ENCODE measurements at regions not wholly inside any gene's neighbourhood (a gene's known extent, or its start where the extent isn't known, plus 50 kb on each side); places are given as distances from the start of the nearest gene placed in this dataset.

- no peak for DNase-seq (ENCODE audit: low spot score)
Observed at GRCh38 chr6:146903451-146903850, 300.8 kb upstream of the STXBP5 start.

- DNase-seq (ENCODE audit: low spot score) = no peak
Observed at GRCh38 chr6:146904596-146904995, 299.6 kb upstream of the STXBP5 start.

GRCh38 chr6:146905181-146905704, 299.0 kb upstream of the STXBP5 start:
- DNase-seq (ENCODE audit: low spot score) = no peak

GRCh38 chr6:146908786-146909185, 295.4 kb upstream of the STXBP5 start:
- DNase-seq (ENCODE audit: low spot score) = no peak

GRCh38 chr6:146909376-146909775, 294.8 kb upstream of the STXBP5 start:
- no peak for DNase-seq (ENCODE audit: low spot score)

GRCh38 chr6:146909886-146910285, 294.3 kb upstream of the STXBP5 start:
- no peak for DNase-seq (ENCODE audit: low spot score)

GRCh38 chr6:146910611-146911010, 293.6 kb upstream of the STXBP5 start:
- DNase-seq (ENCODE audit: low spot score) = no peak

GRCh38 chr6:146911635-146912215, 292.5 kb upstream of the STXBP5 start:
- no peak for DNase-seq (ENCODE audit: low spot score)

GRCh38 chr6:146912730-146913685, 291.2 kb upstream of the STXBP5 start:
- DNase-seq (ENCODE audit: low spot score) = no peak

- DNase-seq (ENCODE audit: low spot score) = peak; percentile 86
Observed at GRCh38 chr6:146913842-146914488, 290.3 kb upstream of the STXBP5 start.

- DNase-seq (ENCODE audit: low spot score) = peak; percentile 67
Observed at GRCh38 chr6:146914489-146915483, 289.4 kb upstream of the STXBP5 start.

GRCh38 chr6:146915671-146916127, 288.5 kb upstream of the STXBP5 start:
- DNase-seq (ENCODE audit: low spot score) = no peak

GRCh38 chr6:146916435-146917025, 287.7 kb upstream of the STXBP5 start:
- DNase-seq (ENCODE audit: low spot score) = no peak

GRCh38 chr6:146917182-146917581, 287.0 kb upstream of the STXBP5 start:
- no peak for DNase-seq (ENCODE audit: low spot score)

- no peak for DNase-seq (ENCODE audit: low spot score)
Observed at GRCh38 chr6:146917979-146918378, 286.2 kb upstream of the STXBP5 start.

GRCh38 chr6:146919017-146919416, 285.2 kb upstream of the STXBP5 start:
- no peak for DNase-seq (ENCODE audit: low spot score)

GRCh38 chr6:146923205-146923833, 280.9 kb upstream of the STXBP5 start:
- DNase-seq (ENCODE audit: low spot score) = no peak

GRCh38 chr6:146925846-146926245, 278.4 kb upstream of the STXBP5 start:
- DNase-seq (ENCODE audit: low spot score) = no peak

- DNase-seq (ENCODE audit: low spot score) = no peak
Observed at GRCh38 chr6:146928503-146928902, 275.7 kb upstream of the STXBP5 start.

- no peak for DNase-seq (ENCODE audit: low spot score)
Observed at GRCh38 chr6:146931214-146931613, 273.0 kb upstream of the STXBP5 start.
